Psoas muscle (tissue), 7 donors: ENCODE measurements at regions not wholly inside any gene's neighbourhood (a gene's known extent, or its start where the extent isn't known, plus 50 kb on each side); places are given as distances from the start of the nearest gene placed in this dataset.

Source experiments
- ATAC-seq, 4 donors: fragments of 200-7000 bp; cut with Tn5 transposase; one replicate each; pipeline ENCODE4 v1.9.1; 2020; ENCODE audit warnings: moderate library complexity in 3 of 4, mild to moderate bottlenecking in 2 of 4
- DNase-seq, 2 donors: peaks; one replicate each; pipeline ENCODE4 v3.0.0-alpha.2; 2020
- H3K27ac ChIP-seq: fragments of 200-600 bp; one replicate; pipeline ENCODE4 v1.8.0; 2022
- H3K27me3 ChIP-seq, 3 donors: fragments of 200-600 bp in 1 of 3; one replicate each; pipeline versions ENCODE4 v1.6.1 to v1.8.0; 2013 to 2022; ENCODE audit warnings: low read length in 2 of 3, mild to moderate bottlenecking in 2 of 3, moderate library complexity in 1 of 3; ENCODE audit not compliant: insufficient read depth in 3 of 3
- H3K36me3 ChIP-seq, 2 donors: fragments of 200-600 bp in 1 of 2; one replicate each; pipeline versions ENCODE4 v1.6.1 to v1.8.0; 2013 to 2022; ENCODE audit warnings: low read depth in 1 of 2, mild to moderate bottlenecking in 1 of 2, moderate library complexity in 1 of 2; ENCODE audit not compliant: insufficient read depth in 1 of 2
- H3K4me1 ChIP-seq: fragments of 200-600 bp; one replicate; pipeline ENCODE4 v1.8.0; 2022
- H3K4me3 ChIP-seq: fragments of 200-600 bp; one replicate; pipeline ENCODE4 v1.8.0; 2022; ENCODE audit warnings: mild to moderate bottlenecking
- H3K9me3 ChIP-seq: fragments of 200-600 bp; one replicate; pipeline ENCODE4 v1.8.0; 2022
- CTCF ChIP-seq: fragments of 200-600 bp; IDR thresholded peaks from one replicate; pipeline ENCODE4 v1.8.0; 2022; ENCODE audit warnings: antibody characterized with exemption
- WGBS, 3 donors: extraction: QIAGEN DNeasy Blood & Tissue Kit; methylation state at CpG; one replicate each; pipeline versions ENCODE4 v1.1.6 to v1.1.7; 2013; 5-methylcytosine and 5-hydroxymethylcytosine counted together
- intact Hi-C, 2 donors: fragments of 100-400 bp; cut with DNase I; formaldehyde crosslinking; loops; one replicate each; pipeline versions ENCODE4 v1.11.0 to v1.14.2; 2022
- donor health status: healthy with polysubstance abuse.
- donor health status: DM: no; HTN: no; CAD: no; lungs with moderate emphysema.
- donor health status: Bipolar disorder and iron deficiency.
- donor health status: healthy.
- donor health status: DM: yes; HTN: yes; CAD: no.
- donor health status: DM: no; HTN: no; CAD: no.
- donor health status: DM: yes; HTN: yes; CAD: no.

DNA sequence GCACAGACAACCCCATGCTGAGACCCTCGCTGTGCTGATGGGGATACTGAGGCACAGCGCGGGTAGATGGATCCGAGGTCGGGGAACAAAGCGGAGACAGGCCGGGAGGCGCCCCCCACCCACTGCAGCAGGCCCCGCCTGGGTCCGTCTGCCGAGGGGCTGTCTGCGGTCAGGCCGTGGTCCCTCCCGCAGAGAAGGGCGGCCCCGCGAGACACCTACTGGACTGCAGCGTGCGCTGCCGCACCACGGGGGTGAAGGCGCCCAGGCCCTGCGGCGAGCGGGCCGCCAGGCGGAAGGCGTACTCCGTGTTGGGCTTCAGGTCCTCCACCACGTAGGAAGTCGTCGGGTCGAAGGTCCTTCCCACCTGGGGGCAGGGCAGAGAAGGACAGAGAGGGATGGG, 101.9 kb downstream of the PTPRS start:
- TF ChIP-seq CTCF: no peak
- ATAC-seq (no peak), DNase-seq (peak in 1 of 2 donors; percentile 31)
- Histone ChIP-seq H3K9me3 (no peaks in the 10 kb centered on the region), H3K27me3 (no peaks in the 10 kb centered on the region), H3K4me3 (no peak overlapping the region), H3K4me1 (no peaks in the 10 kb centered on the region), H3K27ac (no peak overlapping the region), H3K36me3 (peaks cover 0 to 47% of the 10 kb centered on the region in 2 donors)
- intact Hi-C loops: no loop called here
- 92 to 95% (median 93%) methylated on average over 33 of the region's 33 CpGs for WGBS, 3 donors

- H3K4me1 ChIP-seq: no peaks in the 10 kb centered on the region
- no peaks in the 10 kb centered on the region for H3K27me3 ChIP-seq
- H3K27ac ChIP-seq: no peak overlapping the region
- DNase-seq (no peak), ATAC-seq (no peak)
- intact Hi-C loops: no loop called here
- H3K4me3 ChIP-seq: no peak overlapping the region
- peaks cover 0 to 40% of the 10 kb centered on the region in 2 donors for H3K36me3 ChIP-seq
- no peak for TF ChIP-seq CTCF
- H3K9me3 ChIP-seq: no peaks in the 10 kb centered on the region
- WGBS, 3 donors: 94 to 96% (median 95%) methylated on average over 23 to 26 of the region's 26 CpGs
Measured at GRCh38 chr19:5237939-5238480, 102.6 kb downstream of the PTPRS start.

- no peak for ATAC-seq
- Histone ChIP-seq H3K36me3 (peaks cover 0 to 34% of the 10 kb centered on the region in 2 donors), H3K27ac (no peak overlapping the region), H3K4me1 (no peaks in the 10 kb centered on the region), H3K27me3 (no peaks in the 10 kb centered on the region), H3K4me3 (no peak overlapping the region), H3K9me3 (no peaks in the 10 kb centered on the region)
- no peak for TF ChIP-seq CTCF
- peak in 1 of 2 donors; percentile 43 for DNase-seq
- intact Hi-C loops: no loop called here
- WGBS, 3 donors: 97% methylated on average over 34 to 35 of the region's 35 CpGs
Measured at GRCh38 chr19:5237190-5237780, 103.3 kb downstream of the PTPRS start.

DNA sequence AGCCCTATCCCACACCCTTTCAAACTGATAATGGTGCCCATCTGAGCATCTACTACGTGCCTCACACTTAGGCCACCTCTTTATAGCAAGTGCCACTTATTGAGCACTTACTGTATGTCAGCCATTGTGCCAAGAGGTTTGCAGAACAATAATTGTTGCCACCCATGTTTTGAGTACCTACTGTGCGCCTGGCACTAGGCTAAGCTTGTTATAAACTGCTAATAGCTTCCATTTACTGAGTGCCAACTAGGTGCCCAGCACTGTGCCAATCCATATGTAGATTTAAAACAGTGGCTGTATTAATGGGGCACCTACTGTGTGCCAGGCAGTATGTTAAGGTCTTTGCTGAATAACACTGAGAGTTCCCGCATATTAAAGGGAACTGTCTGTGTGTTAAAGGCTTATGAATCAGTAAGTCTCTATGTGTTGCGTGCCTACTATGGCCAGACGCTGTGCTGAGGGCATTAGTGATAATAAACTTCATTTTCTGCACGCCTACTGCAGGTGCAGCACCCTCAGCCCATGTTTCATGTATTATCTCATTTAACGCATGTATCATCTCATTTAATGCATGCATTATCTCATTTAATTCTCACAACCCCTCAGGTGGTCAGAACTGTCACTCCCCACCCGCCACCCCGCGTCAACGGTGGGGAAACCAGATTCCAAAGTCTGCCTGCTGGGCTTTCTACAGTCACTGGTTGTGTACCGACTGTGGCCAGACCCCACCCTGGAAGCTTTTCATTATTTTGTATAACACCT, 105.0 kb downstream of the PTPRS start:
- 96 to 97% (median 97%) methylated on average over 12 of the region's 12 CpGs for WGBS, 3 donors
- peaks cover 0 to 26% of the 10 kb centered on the region in 2 donors for H3K36me3 ChIP-seq
- no peak overlapping the region for H3K4me3 ChIP-seq
- no peaks in the 10 kb centered on the region for H3K4me1 ChIP-seq
- H3K27me3 ChIP-seq: no peaks in the 10 kb centered on the region
- DNase-seq (peak in 1 of 2 donors; percentile 14), ATAC-seq (no peak)
- H3K27ac ChIP-seq: no peak overlapping the region
- intact Hi-C loops: no loop called here
- TF ChIP-seq CTCF: no peak
- no peaks in the 10 kb centered on the region for H3K9me3 ChIP-seq
